Hippocampal formation (tissue), 2 donors: ENCODE measurements at regions not wholly inside any gene's neighbourhood (a gene's known extent, or its start where the extent isn't known, plus 50 kb on each side); places are given as distances from the start of the nearest gene placed in this dataset.

Source experiments
- DNase-seq, 2 donors: peaks; one replicate each; lab custom pipeline; 2025; lab: John Stamatoyannopoulos, UW

DNA sequence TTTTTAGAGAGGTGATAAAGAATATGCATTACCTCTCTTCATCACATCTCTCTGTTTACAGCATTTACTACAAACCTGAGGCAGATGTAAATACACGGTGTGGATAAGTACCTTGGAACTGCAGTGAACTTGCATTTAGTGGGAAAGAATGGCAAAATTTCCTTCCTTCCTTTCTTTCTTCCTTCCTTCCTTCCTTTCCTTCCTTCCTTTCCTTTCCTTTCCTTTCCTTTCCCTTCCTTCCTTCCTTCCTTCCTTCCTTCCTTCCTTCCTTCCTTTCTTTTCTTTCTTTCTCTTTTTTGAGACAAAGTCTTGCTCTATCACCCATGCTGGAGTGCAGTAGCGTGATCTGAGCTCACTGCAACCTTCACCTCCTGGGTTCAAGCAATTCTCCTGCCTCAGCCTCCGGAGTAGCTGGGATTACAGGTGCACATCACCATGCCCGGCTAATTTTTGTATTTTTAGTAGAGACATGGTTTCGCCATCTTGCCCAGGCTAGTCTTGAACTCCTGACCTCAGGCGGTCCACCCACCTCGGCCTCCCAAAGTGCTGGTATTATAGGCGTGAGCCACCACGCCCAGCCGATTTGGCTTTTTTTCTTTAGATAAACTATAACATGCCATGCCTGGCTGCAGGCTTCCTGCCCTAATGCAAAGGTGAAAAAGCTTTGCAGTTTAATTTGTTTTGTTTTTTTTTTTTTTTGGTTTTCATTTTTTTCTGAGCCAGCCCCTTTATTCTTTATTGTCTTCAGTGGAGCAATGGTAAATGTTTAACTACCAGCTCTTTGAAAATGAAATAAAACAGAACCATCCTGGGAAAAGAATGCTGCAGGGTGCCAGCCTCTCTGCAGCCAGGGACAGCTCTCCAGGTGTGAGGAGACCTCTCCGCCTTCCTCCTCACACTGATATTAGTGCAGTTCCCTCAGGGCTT, 64.2 kb upstream of the NEDD9 start:
- no peak for DNase-seq

DNA sequence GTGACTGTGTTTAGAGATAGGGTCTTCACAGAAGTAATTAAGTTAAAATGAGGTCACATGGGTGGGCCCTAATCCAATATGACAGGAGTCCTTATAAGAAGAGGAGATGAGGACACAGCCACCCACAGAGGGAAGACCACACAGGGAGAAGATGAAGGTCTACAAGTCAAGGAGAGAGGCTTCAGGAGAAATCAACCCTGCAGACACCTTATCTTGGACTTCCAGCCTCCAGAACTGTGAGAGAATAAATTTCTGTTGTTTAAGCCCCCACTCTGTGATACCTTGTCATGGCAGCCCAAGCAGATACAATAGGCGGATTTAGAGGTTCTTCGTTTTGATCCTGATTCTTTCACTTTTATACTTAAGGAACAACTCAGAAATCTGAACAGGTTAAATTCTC, 63.5 kb upstream of the NEDD9 start:
- no peak for DNase-seq

GRCh38 chr6:11294228-11294627, 61.8 kb upstream of the NEDD9 start:
- no peak for DNase-seq

DNA sequence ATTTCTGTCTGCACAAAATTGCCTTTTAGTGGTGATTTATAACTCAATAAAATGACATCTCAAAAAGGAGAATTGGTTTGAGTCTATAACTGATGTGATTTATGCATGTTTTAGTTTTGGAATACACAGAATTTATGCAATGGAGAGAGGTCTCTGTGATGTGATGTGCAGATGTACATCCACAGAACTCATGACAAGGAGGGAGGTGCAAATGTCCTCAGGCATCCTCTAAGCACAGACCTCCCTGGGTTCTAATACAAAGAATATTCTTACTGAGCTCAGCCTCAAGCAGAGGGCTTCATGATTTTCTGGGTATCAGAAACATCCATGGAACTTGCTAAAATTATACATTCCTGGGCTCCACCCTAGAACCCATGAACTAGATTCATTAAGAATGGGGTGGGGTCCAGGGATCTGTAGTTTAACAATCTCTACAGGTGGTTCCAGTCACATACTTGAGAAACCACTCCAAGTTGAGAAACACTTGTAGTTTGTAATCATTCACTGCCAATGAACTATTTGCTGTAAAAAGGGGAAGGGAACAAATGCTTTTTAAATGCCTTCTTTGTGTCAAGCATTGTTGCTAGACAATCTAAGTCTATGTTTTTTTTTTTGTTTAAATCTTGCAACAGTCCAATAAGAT, 60.2 kb upstream of the NEDD9 start:
- DNase-seq = no peak

DNA sequence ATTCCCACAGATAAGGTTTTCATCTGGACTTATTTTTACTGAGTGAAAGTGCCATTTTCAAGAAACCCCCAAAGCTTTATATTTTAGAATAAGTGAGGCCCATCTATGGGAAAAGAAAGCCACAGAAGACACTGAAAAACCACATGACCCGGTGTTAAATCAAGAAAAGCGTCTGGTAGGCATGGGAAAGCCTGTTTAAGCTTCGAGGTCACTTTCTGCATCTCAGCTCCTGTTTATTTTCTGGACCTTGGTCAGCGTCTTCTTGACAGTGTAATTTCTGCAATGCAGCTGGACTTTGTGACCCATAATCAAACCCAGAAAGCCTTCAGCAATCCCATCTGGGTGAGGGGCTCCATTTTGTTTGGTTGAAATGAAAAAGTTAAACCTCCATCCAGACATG, 59.6 kb upstream of the NEDD9 start:
- DNase-seq = no peak

- no peak for DNase-seq
These were observed 59.1 kb upstream of the NEDD9 start for GRCh38 chr6:11291582-11291981.

DNA sequence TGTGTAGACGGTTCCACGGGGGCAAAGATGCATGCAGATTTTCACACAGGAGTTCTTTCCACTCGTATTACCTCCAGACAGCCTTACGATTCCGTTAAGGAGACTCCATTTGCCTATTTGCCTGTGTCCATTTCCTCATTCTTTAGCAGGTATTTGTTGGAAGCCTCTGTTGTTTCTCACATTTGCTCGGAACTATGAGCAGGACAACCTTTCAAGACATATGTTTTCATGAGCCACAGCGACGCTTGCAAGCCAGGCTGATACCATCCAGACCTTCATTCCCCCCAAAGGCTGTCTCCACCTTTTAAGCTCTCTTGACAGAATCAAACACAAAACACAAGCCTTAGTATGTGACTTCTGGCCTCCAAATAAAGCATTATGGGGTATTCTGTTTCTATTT, 57.6 kb upstream of the NEDD9 start:
- no peak for DNase-seq

- DNase-seq = no peak
These were observed 55.6 kb upstream of the NEDD9 start for GRCh38 chr6:11288065-11288464.

DNA sequence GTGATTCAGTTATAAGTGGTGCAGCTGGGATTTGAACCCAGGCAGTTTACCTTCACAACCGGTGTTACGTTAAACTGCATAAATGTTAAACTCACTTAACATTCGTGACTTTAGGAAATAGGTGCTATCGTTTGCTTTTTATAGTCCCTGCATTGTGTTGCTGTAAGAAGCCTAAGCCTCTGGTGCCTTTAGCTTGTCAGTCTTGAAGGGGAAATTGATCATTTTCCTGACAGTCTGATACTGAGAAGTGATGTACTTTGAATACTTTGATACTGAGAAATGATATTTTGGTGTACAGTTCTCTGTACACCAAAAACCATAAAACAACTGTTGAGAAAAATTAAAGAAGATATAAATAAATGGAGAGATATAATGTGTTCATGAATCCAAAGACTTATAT, 52.5 kb upstream of the NEDD9 start:
- no peak for DNase-seq

GRCh38 chr6:11283629-11284028, 51.2 kb upstream of the NEDD9 start:
- no peak for DNase-seq

DNA sequence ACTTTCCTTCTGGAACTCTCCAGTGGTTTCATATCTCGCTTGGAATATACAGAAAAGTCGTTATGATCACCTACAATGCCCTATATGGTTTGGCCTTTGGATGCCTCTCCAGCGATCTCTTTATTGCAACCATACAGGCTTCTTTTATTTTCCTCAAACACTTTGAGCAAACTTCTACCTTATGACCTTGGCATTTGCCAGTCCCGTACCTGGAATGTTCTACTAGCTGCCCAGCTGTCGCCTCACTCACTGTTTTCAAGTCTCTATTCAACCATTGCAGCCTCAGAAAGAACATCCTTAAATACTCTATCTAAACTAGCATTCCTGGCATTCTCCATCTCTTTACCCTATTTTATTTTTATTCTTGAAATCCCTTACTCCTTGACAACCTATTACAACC, 50.4 kb upstream of the NEDD9 start:
- no peak for DNase-seq
